ENCODE measurements at regions not wholly inside any gene's neighbourhood (a gene's known extent, or its start where the extent isn't known, plus 50 kb on each side); places are given as distances from the start of the nearest gene placed in this dataset.

DNA sequence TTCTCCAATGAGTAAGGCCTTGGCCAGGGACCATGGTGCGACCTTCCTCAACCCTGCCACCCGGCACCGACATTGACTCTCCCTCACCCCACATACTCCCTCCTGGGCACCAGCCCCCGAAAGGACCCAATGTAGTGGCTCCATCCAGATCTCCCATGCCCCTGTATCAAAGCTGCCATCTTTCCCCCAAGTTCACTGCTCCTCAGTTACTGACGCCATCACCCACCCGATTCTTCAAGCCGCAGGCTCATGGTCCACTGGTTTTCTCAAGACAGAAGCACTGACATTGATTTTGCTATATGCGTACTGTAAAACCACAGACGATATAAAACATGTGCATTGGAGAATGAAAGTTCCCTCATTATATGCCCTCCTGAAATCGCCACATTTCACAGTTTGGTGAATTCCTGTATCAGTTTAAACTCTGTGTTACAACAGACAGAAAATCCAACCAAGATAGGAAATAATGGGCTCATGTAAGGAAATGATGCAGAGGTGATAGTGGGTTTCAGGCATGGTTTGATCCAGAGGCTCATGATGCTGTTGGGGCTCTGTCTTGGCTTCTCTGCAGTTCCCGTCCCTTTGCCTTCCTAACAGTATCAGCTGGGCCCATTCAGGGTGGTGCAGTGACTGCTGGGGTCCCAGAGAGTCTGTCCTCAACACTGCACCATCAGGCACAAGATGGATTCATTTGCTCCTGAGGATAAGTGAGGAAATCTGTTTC is 207.3 kb upstream of the IER5L start:
- TF ChIP-seq, protein P1, sequence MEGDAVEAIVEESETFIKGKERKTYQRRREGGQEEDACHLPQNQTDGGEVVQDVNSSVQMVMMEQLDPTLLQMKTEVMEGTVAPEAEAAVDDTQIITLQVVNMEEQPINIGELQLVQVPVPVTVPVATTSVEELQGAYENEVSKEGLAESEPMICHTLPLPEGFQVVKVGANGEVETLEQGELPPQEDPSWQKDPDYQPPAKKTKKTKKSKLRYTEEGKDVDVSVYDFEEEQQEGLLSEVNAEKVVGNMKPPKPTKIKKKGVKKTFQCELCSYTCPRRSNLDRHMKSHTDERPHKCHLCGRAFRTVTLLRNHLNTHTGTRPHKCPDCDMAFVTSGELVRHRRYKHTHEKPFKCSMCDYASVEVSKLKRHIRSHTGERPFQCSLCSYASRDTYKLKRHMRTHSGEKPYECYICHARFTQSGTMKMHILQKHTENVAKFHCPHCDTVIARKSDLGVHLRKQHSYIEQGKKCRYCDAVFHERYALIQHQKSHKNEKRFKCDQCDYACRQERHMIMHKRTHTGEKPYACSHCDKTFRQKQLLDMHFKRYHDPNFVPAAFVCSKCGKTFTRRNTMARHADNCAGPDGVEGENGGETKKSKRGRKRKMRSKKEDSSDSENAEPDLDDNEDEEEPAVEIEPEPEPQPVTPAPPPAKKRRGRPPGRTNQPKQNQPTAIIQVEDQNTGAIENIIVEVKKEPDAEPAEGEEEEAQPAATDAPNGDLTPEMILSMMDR (IDR thresholded peaks at IDR 0.05; ENCODE audit: insufficient read depth, low read length), result no peak
- TF ChIP-seq POLR2AphosphoS5 (IDR thresholded peaks at IDR 0.05; ENCODE audit: low read depth) (no peak), SPI1 (IDR thresholded peaks at IDR 0.05; ENCODE audit: borderline replicate concordance, low read depth) (no peak), GABPA (IDR thresholded peaks at IDR 0.05; ENCODE audit: low read depth) (no peak)
- TF ChIP-seq, protein P2, sequence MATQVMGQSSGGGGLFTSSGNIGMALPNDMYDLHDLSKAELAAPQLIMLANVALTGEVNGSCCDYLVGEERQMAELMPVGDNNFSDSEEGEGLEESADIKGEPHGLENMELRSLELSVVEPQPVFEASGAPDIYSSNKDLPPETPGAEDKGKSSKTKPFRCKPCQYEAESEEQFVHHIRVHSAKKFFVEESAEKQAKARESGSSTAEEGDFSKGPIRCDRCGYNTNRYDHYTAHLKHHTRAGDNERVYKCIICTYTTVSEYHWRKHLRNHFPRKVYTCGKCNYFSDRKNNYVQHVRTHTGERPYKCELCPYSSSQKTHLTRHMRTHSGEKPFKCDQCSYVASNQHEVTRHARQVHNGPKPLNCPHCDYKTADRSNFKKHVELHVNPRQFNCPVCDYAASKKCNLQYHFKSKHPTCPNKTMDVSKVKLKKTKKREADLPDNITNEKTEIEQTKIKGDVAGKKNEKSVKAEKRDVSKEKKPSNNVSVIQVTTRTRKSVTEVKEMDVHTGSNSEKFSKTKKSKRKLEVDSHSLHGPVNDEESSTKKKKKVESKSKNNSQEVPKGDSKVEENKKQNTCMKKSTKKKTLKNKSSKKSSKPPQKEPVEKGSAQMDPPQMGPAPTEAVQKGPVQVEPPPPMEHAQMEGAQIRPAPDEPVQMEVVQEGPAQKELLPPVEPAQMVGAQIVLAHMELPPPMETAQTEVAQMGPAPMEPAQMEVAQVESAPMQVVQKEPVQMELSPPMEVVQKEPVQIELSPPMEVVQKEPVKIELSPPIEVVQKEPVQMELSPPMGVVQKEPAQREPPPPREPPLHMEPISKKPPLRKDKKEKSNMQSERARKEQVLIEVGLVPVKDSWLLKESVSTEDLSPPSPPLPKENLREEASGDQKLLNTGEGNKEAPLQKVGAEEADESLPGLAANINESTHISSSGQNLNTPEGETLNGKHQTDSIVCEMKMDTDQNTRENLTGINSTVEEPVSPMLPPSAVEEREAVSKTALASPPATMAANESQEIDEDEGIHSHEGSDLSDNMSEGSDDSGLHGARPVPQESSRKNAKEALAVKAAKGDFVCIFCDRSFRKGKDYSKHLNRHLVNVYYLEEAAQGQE (IDR thresholded peaks at IDR 0.05; ENCODE audit: insufficient replicate concordance, low read depth), result no peak
- DNase-seq (ENCODE audit: low read depth in 1 of 2, low spot score in 1 of 2), result no peak
- H3K27ac ChIP-seq (replicated peaks), result no peak overlapping the region
- H3K4me3 ChIP-seq (replicated peaks; ENCODE audit: insufficient read depth, low read length), result no peak overlapping the region
- H3K27me3 ChIP-seq (ENCODE audit: insufficient read depth, poor library complexity, severe bottlenecking), result no peaks in the 10 kb centered on the region

DNA sequence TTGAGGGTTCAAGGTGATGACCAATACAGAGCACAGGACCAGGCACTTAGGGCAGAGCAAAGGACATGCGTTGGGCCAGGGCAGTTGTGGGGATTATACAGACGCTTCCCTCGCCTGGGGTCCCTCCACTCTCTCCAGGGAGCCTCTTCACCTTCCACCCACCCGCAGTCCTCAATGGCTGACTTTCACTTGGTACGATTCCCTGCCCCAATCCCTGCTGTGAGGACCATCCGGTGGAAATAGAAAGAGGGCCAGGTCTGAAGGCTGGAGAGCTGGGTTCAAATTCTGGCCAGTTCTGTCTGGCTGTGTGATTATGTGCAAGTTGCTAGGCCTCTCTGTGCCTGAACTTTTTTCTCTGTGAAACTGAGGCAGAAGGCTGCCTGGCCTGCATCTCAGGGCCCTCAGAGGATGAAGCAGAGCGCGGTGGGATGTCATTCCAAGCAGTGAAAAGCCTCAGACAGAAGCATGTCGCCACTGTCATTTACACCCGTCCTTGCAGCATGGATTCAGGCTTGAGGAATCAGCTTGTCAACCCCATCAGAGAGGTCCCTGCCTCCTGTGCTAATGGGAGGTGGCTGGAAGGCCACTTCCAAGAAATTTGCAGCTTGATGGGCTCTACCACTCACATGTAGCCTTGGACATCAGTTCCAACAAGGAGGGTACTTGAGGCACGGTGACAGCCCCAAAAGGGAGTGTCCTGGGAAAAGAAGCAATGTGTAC is 206.6 kb upstream of the IER5L start:
- H3K4me3 ChIP-seq (replicated peaks; ENCODE audit: insufficient read depth, low read length), result no peak overlapping the region
- DNase-seq (ENCODE audit: low read depth in 1 of 2, low spot score in 1 of 2), result no peak
- no peaks in the 10 kb centered on the region for H3K27me3 ChIP-seq (ENCODE audit: insufficient read depth, poor library complexity, severe bottlenecking)
- TF ChIP-seq GABPA (IDR thresholded peaks at IDR 0.05; ENCODE audit: low read depth) (no peak), SPI1 (IDR thresholded peaks at IDR 0.05; ENCODE audit: borderline replicate concordance, low read depth) (no peak), POLR2AphosphoS5 (IDR thresholded peaks at IDR 0.05; ENCODE audit: low read depth) (no peak)
- TF ChIP-seq, protein P1 (IDR thresholded peaks at IDR 0.05; ENCODE audit: insufficient read depth, low read length), result no peak
- TF ChIP-seq, protein P2 (IDR thresholded peaks at IDR 0.05; ENCODE audit: insufficient replicate concordance, low read depth), result no peak
- no peak overlapping the region for H3K27ac ChIP-seq (replicated peaks)

DNA sequence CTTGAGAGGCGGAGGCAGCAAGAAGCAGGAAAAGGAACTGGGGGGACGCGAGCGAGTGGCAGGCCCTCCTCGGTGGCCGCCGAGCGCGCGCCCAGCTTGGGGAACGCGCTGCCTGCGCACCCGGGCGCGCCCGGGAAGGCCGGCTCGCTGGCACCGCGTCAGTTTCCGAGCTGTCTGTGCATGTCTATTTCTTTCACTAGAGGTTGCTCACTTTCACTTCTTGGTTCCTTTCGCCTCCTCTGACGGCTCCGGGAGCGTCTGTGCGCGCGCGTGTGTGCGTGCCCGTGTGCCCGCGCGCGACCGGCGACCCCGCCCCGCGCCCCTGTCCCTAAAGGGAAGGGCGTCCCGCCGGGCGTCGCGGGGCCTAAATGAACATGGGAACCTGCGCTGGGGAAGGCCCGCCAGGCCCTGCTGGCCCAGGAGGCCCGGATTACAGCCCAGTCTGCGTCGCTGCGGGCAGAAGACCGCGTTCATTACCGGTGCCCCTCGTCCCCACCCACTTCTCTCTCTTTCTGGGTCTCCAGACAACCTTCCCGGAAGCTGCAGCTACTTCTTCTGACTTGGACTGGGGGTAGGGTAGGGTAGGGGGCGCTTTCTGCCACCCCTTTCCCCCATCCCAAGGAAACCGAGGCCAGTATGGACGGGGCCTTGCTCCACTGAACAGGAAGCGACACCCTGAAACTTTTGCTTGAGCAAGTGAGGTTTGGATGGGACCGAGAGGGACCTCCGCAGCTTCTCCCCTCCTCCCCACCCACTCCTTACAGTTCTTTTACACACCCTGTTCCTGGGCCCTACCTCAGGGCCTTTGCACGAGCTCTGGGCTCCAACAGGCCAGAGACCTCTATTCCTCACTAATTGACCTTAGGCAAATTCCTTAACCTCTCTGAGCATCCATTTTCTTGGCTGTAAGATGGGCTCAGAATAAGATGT is 205.8 kb upstream of the IER5L start:
- Histone ChIP-seq H3K27me3 (ENCODE audit: insufficient read depth, poor library complexity, severe bottlenecking) (no peaks in the 10 kb centered on the region), H3K4me3 (replicated peaks; ENCODE audit: insufficient read depth, low read length) (peak overlapping the region; percentile 37), H3K27ac (replicated peaks) (peak overlapping the region; percentile 32; the same call in 1 of the 2 replicates)
- TF ChIP-seq SPI1 (IDR thresholded peaks at IDR 0.05; ENCODE audit: borderline replicate concordance, low read depth), result no peak
- TF ChIP-seq POLR2AphosphoS5 (IDR thresholded peaks at IDR 0.05; ENCODE audit: low read depth), result no peak
- TF ChIP-seq GABPA (IDR thresholded peaks at IDR 0.05; ENCODE audit: low read depth), result no peak
- TF ChIP-seq, protein P1 (IDR thresholded peaks at IDR 0.05; ENCODE audit: insufficient read depth, low read length), result no peak
- TF ChIP-seq, protein P2 (IDR thresholded peaks at IDR 0.05; ENCODE audit: insufficient replicate concordance, low read depth), result no peak
- peak; percentile 69 to 90 for DNase-seq (ENCODE audit: low read depth in 1 of 2, low spot score in 1 of 2)

Measured in HL-60 (cell line).